WTC11 (cell line): ENCODE measurements at regions not wholly inside any gene's neighbourhood (a gene's known extent, or its start where the extent isn't known, plus 50 kb on each side); places are given as distances from the start of the nearest gene placed in this dataset.

ENCODE experiments used
- ATAC-seq: fragments of 200-7000 bp; cut with Tn5 transposase; 2 replicates; pipeline ENCODE4 v1.10.0; 2021; ENCODE audit warnings: mild to moderate bottlenecking, moderate library complexity
- CTCF ChIA-PET: fragments of 300-600 bp; sonication (Branson Sonifier 250); formaldehyde crosslinking; loops from one replicate; lab custom pipeline; 2021; ENCODE audit warnings: antibody characterized with exemption; lab: Charles Lee
- POLR2A ChIA-PET: fragments of 350-600 bp; sonication (Branson Sonifier 250); formaldehyde crosslinking; loops from one replicate; lab custom pipeline; 2021; ENCODE audit warnings: antibody characterized with exemption; lab: Charles Lee
- DNase-seq: peaks from one replicate; pipeline ENCODE4 v3.0.0; 2021; ENCODE audit warnings: low spot score
- H3K27ac Mint-ChIP-seq: 2 replicates; pipeline ENCODE4 v1.8.0; 2021; ENCODE audit warnings: mixed read lengths
- H3K27me3 Mint-ChIP-seq: 2 replicates; pipeline ENCODE4 v1.8.0; 2021; ENCODE audit warnings: low read depth, mild to moderate bottlenecking, moderate library complexity, mixed read lengths
- H3K36me3 Mint-ChIP-seq: 2 replicates; pipeline ENCODE4 v1.8.0; 2021; ENCODE audit warnings: mixed read lengths
- H3K4me1 Mint-ChIP-seq: 2 replicates; pipeline ENCODE4 v1.8.0; 2022; ENCODE audit warnings: mixed read lengths
- H3K4me3 Mint-ChIP-seq: 2 replicates; pipeline ENCODE4 v1.8.0; 2021; ENCODE audit warnings: mild to moderate bottlenecking, moderate library complexity, mixed read lengths
- H3K9me3 Mint-ChIP-seq: 2 replicates; pipeline ENCODE4 v1.8.0; 2021; ENCODE audit warnings: mixed read lengths
- CTCF ChIP-seq: fragments of 200-600 bp; IDR thresholded peaks from 2 replicates; pipeline ENCODE4 v1.8.0; 2022; ENCODE audit warnings: antibody characterized with exemption
- FOXP4 ChIP-seq: sonication (generic); formaldehyde crosslinking; IDR thresholded peaks from 2 replicates; pipeline ENCODE4 v1.8.0; 2022; ENCODE audit warnings: mild to moderate bottlenecking, missing genetic modification reagents
- GRHL2 ChIP-seq: fragments of 250-450 bp; sonication (Bioruptor Pico); IDR thresholded peaks from 2 replicates; pipeline ENCODE4 v1.8.0; 2022; ENCODE audit warnings: mild to moderate bottlenecking, moderate library complexity; ENCODE audit not compliant: insufficient replicate concordance, severe bottlenecking
- STAT6 ChIP-seq: sonication (generic); formaldehyde crosslinking; conservative IDR thresholded peaks from 2 replicates; pipeline ENCODE4 v1.8.1; 2023; ENCODE audit warnings: mild to moderate bottlenecking, low read depth, missing genetic modification reagents, moderate library complexity
- TP53 ChIP-seq: sonication (generic); formaldehyde crosslinking; IDR thresholded peaks from 2 replicates; pipeline ENCODE4 v1.8.1; 2023; ENCODE audit warnings: mild to moderate bottlenecking, missing genetic modification reagents
- ZMAT4 ChIP-seq: fragments of 250-450 bp; sonication (Bioruptor Pico); IDR thresholded peaks from 2 replicates; pipeline ENCODE4 v1.9.0; 2021; ENCODE audit warnings: mild to moderate bottlenecking
- ZNF219 ChIP-seq: sonication (generic); formaldehyde crosslinking; IDR thresholded peaks from 2 replicates; pipeline ENCODE4 v1.8.0; 2023; ENCODE audit warnings: missing genetic modification reagents, mild to moderate bottlenecking, borderline replicate concordance
- ZNF232 ChIP-seq: sonication (generic); formaldehyde crosslinking; IDR thresholded peaks from 2 replicates; pipeline ENCODE4 v1.8.0; 2022; ENCODE audit warnings: mild to moderate bottlenecking, missing genetic modification reagents
- ZNF416 ChIP-seq: fragments of 250-450 bp; sonication (Bioruptor Pico); IDR thresholded peaks from 2 replicates; pipeline ENCODE4 v1.9.0; 2021; ENCODE audit warnings: mild to moderate bottlenecking, inconsistent platforms
- ZNF425 ChIP-seq: fragments of 250-450 bp; sonication (Bioruptor Pico); conservative IDR thresholded peaks from 2 replicates; pipeline ENCODE4 v1.9.0; 2021; ENCODE audit warnings: mild to moderate bottlenecking
- ZNF512 ChIP-seq: sonication (generic); formaldehyde crosslinking; IDR thresholded peaks from 2 replicates; pipeline ENCODE4 v1.8.1; 2022; ENCODE audit warnings: missing genetic modification reagents, borderline replicate concordance
- ZSCAN18 ChIP-seq: fragments of 250-450 bp; sonication (Bioruptor Pico); IDR thresholded peaks from 2 replicates; pipeline ENCODE4 v2.1.2; 2022; ENCODE audit warnings: mild to moderate bottlenecking, moderate library complexity

GRCh38 chr6:91498576-91498975 lies 911.7 kb upstream of the MAP3K7 start (continued):
- TF ChIP-seq ZNF425 (CRISPR knock-in tag): no peak
- TF ChIP-seq ZSCAN18 (CRISPR knock-in tag): no peak

- Mint-ChIP-seq H3K36me3 (no peaks in the 10 kb centered on the region), H3K4me3 (no peak overlapping the region), H3K4me1 (no peaks in the 10 kb centered on the region), H3K27me3 (no peaks in the 10 kb centered on the region), H3K9me3 (no peaks in the 10 kb centered on the region), H3K27ac (no peak overlapping the region)
- TF ChIP-seq FOXP4 (no peak), ZNF232 (no peak), CTCF (no peak), GRHL2 (CRISPR knock-in tag) (no peak), TP53 (CRISPR knock-in tag) (no peak), ZNF512 (CRISPR knock-in tag) (no peak), ZMAT4 (CRISPR knock-in tag) (no peak), STAT6 (CRISPR knock-in tag) (no peak), ZNF219 (no peak), ZNF416 (no peak), ZSCAN18 (CRISPR knock-in tag) (no peak)
- ATAC-seq (no peak), DNase-seq (no peak)
- POLR2A ChIA-PET: no interaction called here
- CTCF ChIA-PET: no interaction called here
These were observed 910.9 kb upstream of the MAP3K7 start for GRCh38 chr6:91497770-91498169.
